HG03520 (cell line): ENCODE measurements at regions not wholly inside any gene's neighbourhood (a gene's known extent, or its start where the extent isn't known, plus 50 kb on each side); places are given as distances from the start of the nearest gene placed in this dataset.
"Not testable (repeated sequence)": the region's sequence is repeated elsewhere in the genome, so short reads cannot be mapped to it uniquely, and the experiment has no call there.

Experiments used
- ATAC-seq: cut with Tn5 transposase; IDR thresholded peaks from one replicate; pipeline ENCODE4 v1.9.1; 2021; ENCODE audit warnings: mild to moderate bottlenecking, moderate library complexity; ENCODE audit not compliant: unreplicated experiment

DNA sequence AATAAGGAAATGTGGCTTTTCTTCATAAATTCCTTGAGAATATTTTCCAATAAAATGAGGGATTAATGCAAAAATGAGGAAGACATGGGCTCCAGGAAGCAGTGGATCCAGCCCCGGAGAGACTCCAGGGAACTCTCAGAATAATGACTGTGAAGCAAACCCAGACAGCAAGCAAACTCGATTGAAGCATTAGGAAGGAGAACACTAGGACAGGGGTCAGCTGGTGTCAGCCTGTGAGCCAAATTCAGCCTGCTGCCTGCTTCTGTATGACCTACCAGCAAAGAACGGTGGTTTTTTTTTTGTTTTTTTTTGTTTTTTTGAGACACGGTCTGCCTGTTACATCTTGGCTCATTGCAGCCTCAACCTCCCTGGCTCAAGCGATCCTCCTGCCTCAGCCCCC, 133.9 kb upstream of the FOXN2 start:
- no peak for ATAC-seq

DNA sequence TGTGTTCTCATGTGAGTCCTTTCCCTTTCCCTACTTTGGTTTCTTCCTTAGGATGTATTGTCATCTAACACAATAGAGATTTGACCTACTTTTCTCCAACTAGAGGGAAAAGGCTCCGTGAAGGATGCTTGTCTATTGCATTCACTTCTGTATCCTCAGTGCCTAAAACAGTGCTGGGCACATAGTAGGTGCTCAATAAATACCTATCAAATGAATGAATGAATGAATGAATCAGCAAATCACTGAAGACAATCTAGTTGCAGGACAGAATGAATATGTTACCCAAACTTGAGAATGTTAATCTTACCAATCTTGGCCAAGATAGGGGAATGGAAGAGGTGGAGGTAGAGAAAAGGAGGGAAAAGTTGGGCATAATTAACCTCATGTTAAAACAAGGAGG, 131.2 kb upstream of the FOXN2 start:
- ATAC-seq = no peak

DNA sequence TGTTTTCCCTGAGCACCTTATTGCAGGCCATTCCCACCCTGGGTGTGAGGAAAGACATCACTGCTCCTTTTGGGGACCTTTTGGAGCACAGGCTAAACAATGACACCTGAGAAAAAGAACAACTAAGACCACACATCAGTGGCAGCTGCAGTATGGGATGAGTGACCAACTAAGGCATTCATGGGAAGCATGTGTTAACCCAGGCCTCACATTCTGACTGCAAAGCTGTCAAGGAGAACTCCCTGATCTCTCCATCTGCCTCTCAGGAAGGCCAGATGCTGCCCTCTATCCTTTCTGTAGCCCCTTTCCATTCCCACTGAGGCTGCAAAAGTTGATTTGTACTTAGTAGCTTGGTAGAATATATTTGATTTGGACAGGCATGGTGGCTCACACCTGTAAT, 130.5 kb upstream of the FOXN2 start:
- no peak for ATAC-seq

DNA sequence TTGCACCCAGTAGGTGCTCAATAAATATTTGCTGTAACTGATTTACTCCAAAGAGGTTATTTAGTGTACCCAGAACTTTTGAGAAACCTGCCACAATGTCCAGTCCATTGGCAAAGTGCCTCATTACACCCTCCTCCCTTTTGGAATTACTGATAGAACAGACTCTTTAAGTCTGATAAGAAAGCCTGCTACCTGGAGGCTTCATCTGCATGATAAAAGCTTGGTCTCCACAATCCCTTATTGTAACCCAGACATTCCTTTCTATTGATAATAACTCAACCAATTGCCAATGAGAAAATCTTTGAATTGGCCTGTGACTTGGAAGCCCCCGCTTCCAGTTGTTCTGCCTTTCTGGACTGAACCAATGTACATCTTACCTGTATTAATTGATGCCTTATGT, 127.0 kb upstream of the FOXN2 start:
- no peak for ATAC-seq

DNA sequence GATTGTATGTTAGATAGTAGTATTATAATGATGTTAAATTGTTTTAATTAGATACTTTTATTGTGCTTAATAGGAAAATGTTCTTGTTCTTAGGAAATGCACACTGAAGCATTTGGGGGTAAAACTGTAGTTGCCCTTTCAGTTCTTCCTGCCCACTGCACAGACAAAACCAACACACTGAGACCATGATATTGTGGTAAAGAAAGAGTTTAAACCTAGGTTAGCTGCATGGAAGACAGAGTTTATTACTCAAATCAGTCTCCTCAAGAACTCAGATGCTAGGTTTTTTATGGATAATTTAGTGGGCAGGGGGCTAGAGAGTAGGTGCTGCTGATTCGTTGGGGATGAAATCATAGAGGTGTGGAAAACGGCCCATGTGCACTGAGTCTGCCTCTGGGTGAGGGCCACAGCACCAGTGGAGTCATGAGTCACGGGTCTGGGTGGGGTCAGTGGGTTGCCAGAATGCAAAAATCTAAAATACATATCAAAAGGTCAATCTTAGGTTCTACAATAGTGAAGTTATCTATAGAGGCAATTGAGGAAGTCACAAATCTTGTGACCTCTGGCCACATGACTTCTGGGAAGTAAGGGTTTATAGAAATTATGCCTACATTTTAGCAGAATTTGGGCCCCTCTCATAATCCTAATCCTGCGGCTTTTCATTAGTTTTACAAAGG, 124.8 kb upstream of the FOXN2 start:
- ATAC-seq = no peak

DNA sequence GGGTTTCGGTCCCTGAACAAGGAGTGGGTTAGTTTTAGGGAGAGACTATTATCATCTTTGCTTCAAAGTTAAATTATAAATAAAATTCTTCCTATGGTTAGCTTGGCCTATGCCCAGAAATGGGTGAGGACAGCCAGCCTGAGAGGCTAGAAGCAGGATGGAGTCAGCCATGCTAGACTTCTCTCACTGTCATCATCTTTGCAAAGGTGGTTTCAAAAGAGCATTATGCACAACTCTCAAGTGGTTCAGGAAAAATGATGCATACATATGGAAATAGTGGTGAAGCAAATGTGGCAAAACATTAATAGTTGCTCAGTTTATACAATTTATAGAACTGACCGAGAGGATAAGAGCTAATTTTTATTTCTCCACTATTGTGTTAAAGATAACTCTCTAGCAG, 124.3 kb upstream of the FOXN2 start:
- ATAC-seq = no peak

DNA sequence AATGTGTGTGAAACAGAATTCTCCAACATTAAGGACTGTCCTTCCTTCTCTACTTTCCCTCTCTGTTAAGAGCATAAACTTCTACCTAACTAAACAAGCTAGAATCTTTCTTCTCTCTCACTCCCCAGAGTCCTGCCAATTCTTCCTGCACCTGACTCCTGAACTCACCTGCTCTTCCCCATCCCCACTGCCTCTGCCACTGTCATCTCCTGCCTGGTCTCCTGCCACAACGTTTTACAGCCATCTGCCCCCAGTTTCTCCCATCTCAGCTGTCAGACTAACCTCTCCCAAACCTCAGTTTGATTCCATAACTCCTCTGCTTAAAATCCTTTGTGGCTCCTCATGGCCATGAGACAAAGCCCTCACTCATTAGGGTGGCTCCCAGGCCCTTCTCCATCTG, 119.8 kb upstream of the FOXN2 start:
- ATAC-seq = no peak

DNA sequence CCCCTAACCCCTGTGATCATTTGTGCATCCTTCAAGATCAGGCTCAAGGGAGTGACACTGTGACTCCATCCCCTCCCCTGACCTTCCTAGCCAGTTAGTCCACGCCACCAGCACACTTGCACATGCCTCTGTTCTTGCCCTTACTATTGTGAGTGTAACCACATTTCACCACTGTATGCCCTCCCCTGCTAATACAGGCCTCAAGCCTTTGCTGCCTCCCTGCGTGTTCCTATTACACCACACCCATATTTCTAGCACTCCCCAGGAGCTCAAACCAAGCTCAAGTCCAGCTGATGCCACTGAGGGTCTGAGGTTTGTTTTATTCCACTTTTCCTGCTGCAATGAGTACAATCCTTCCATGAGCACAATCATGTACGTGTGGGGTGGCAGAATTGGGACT, 119.3 kb upstream of the FOXN2 start:
- ATAC-seq = no peak

DNA sequence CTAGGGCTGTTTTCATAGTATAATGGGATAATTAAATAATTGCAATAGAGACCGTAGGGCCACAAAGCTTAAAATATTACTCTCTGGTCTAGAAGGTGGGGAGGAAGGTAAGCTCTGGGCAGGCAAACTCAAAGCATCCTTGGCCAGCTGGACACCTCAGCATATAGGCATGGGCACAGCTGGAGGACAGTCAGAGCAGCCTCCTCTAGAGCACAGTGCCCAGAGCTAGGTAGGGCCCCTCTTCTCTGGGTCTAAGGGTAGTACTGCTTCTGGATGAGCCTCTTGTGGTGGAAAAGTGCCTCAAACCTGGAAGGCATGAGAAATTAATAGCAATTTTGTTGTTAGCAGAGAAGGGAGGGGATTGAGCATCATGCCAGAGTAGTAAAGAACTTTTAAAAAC, 116.9 kb upstream of the FOXN2 start:
- ATAC-seq = no peak

DNA sequence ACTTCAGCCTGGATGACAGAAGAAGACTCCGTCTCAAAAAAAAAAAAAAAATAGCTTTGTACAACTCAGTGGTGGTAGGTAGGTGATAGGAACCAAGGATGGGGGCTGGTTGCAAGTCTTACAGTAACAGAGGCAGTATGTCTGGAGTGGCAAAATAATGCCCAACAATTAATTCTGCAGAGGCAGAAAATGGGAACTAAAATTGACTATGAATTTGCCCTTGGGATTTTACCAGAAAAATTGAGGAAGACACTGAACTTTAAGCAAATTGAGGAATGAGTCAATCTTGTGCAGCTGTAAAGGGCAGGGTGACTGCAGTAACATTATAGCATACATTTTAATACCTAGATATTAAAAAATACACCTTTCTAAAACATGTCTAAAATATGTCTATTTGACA, 116.1 kb upstream of the FOXN2 start:
- ATAC-seq = no peak

DNA sequence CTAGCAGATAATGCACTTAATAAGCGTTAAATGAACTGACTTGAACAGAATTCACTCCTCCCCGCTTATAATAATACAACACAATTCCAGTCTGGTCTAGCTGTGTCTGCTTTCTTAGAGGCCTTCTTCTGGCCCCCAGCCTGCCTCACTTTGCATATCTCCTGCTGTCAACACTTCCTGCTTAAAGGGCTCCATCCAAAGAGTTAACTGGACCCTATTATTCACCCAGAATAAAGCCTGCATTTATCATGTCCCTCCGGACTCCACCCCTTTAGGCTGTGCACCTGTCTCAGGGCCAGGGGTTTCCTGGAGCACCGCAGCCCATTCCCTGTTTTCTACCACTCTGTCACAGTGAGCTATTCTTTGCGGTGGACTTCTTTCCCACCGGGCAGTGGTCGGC, 115.4 kb upstream of the FOXN2 start:
- no peak for ATAC-seq

DNA sequence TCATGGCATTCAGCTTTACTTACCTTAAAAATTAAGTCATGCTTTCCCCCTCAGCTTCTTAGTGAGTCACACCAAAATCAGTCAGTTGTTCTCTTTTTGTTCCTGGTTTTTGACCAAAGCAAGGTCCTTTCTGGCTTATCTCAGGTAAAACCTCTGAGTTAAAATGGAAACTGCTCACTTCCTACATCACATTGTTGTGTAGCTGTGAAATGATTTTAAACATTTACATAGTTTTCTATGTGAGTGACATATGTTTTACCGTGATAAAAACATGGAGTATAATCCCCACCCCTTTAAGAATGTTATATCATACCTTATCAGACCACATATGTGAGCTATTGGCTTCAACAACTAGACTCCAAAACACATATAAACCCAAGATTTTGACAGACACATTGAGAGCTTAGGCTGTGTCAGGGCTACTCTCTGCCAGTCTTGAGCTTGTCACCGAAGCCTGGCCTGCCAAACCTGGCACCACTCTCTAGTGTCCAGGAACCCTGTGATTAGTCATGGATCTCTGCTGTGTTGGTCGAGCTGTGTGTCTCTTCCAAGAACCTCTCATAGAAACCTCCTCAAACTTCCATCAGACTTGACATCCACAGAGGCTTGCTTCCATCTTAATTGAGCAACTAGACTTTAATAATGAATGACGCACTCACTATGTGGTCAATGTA, 113.7 kb upstream of the FOXN2 start:
- ATAC-seq = peak; percentile 40

DNA sequence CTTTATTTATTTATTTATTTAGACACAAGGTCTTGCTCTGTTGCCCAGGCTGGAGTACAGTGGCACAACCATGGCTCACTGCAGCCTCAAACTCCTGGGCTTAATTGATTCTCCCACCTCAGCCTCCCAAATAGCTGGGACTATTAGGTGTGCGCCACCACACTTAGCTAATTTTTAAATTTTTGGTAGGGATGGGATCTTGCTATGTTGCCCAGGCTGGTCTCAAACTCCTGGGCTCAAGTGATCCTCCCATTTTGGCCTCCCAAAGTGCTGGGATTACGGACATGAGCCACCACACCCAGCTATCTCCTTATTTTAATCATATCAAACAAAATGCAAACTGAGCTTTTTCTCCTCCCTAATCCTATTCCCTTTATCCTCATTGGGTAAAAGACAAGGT, 113.0 kb upstream of the FOXN2 start:
- not testable (repeated sequence) for ATAC-seq

DNA sequence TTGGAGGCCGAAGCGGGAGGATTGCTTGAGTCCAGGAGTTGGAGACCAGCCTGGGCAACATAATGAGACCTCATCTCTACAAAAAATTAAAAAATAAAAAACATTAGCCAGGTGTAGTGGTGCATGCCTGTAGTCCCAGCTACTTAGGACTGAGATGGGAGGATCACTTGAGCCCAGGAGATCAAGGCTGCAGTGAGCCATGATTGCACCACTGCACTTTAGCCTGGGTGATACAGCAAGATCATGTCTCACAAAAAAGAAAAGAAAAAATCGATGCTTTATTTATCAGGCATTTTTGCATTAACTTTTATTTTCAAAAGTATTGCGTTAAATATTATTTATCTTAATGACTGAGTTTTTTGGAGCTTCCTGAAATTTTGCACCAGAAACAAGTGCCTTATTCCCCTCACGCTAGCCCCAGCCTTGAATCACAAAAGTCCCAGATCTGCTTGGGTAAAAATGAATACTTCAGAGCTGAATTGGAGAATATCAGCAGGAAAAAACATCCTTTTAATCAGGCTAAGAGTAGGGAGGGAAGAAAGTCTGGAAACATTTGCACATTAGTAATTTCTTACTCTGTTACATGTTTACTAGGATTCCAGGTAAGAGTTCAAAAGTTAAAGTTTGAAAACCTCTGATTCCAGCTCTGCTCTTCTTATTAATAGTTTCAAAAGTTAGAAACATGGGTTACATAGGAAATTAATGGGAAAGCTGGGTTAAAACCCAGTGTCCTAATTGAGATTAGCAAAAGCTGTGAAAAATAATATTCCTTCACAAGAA, 111.4 kb upstream of the FOXN2 start:
- no peak for ATAC-seq

DNA sequence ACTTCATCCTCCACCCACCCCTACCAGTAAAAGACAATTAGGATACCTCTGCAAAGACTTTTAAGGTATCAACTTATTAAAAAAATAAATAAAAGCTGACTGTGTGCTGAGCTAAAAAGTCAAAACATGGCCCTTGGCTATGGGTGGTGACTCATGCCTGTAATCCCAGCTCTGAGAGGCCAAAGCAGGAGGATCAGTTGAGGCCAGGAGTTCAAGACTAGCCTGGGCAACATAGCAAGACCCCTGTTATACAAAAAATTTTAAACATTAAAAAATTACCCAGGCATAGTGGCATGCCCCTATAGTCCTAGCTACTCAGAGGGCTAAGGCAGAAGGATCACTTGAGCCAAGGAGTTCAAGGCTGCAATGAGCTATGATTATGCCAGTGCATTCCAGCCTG, 110.8 kb upstream of the FOXN2 start:
- no peak for ATAC-seq

DNA sequence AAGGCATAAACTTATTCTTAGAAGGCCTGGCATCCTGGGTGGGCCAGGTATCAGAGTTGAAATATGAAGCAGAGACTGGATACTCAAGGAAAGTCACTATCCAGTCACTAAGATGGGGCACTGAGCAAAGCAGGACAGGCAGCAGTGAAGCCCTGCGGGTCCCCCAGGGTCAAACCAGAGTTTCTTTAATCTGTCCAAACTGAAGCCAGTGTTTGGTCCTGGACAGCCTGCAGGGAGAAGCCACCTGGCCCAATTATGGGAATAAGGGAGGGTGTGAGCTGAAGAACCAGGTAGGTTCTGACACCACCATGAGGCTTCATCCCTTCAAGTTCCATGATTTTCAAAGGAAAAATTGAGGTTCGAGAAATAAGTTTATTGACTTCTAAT, 109.7 kb upstream of the FOXN2 start:
- no peak for ATAC-seq

DNA sequence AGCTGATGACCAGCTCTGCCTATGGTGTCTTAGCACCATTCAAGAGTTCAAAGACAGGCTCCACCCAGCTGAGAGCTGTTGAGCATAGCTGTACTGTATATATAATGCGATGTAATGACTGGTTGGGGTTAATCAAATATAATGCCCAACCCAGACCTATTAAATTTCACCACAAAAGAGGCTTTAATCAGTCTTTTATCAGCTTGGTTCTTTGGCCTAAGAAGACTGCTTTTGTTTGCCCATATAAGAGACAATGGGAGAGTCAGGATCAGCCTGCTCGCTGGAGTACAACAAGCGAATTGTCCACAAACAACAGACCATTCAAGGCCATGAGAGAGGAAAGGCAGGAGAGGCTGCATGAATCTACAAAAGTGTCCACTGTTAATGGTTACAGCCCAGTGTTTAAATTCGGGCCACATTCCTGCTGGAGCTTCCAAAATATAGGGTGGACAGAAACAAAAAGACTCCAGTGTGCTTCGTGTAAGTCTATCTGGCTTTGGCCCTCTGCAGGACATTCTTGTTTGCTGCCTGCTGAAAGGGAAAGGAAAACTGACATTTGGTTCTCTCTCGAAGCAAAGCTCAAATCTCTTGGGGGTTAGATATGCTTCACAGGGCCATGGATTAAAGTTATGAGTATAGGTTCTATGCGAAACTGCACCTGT, 109.2 kb upstream of the FOXN2 start:
- peak; percentile 75 for ATAC-seq

DNA sequence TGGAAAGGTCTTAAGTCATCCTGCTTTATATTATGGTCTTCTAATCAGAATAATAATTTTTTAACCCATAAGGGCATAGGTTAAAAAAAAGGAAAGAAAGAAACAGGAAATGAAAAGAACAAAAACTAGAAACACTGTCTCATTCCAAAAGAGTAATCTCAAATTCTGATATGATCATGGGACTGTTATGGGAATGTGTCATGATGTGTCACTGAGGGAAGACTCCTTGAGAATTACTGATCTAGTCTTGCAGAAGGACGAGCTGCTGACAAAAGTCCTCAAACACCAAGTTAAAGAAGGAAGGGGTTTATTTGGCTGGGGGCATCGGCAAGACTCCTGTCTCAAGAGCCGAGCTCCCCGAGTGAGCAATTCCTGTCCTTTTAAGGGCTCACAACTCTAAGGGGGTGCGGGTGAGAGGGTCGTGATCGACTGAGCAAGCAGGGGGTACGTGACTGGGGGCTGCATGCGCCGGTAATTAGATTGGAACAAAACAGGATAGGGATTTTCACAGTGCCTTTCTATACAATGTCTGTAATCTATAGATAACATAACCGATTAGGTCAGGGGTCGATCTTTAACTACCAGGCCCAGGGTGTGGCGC, 108.3 kb upstream of the FOXN2 start:
- not testable (repeated sequence) for ATAC-seq

DNA sequence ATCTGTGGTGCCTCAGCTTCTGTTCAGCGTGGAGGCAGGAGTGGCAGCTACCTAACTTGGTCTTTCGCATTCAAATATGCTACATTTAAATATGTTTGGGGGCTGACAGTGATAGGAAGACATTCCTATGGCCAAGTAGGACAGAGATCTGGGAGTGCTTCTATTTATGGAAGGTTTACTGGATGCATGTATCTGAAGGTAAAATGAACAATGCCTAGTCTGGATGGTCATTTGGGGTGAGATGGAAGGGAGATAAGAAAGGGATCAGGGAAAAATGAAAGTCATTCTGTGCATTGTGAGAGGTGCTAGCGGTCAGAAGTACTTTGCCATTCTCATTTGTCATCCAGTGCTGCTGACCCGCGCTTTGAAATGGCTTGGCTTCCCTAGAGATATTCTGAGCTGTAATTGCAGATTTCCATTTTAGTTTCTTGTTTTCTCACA, 107.3 kb upstream of the FOXN2 start:
- no peak for ATAC-seq

DNA sequence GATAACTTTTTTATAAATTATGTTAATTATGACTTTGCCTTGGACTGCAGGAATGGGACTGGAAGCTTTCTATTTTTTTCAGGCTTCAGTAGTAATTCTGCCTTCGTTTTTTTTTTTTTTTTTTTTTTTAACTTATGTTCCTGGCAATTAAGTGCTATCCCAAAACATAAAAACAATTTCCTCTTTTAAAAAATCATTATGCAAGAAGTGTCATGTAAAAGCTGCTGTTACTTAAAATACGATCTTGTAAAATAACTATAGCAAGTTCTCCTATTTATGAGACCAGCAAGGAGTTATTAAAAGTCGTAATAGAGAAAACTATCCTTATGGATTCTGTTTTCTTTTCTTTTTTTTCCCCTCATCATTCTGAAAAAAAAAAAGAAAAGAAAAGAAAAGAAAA, 106.6 kb upstream of the FOXN2 start:
- no peak for ATAC-seq

DNA sequence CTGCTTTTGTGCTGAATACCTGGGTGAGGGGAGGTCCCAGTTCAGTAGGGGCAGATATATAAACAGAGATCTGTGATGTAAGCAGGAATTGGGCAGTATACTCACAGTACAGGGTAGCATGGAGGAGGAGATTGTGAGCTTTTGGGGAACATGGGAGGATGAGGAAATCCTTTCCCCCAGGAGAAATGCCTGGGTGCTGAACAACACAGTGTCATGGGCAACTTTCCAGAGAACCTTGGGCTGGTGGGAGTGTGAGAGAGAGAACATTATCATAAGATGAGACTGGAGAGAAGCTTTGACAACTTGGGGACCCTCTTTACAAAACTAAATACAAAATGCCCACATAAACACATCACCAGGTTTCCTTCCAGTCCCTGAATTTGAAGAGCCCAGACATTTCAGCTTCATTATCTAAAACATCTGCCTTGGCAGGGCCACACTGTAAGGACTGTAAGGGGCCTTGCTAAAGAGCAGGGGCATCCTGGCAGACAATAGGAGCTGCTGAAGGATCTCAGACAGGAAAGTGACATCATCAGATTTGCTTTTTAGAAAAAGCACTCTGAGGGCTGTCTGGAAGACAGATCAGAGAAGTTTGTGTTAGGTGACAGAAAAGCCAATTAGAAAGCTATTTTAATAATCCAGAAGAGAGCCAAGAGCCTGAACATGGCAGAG, 105.1 kb upstream of the FOXN2 start:
- ATAC-seq = no peak
